GM21515 (cell line): ENCODE measurements at regions not wholly inside any gene's neighbourhood (a gene's known extent, or its start where the extent isn't known, plus 50 kb on each side); places are given as distances from the start of the nearest gene placed in this dataset.

ENCODE experiments used
- ATAC-seq: cut with Tn5 transposase; IDR thresholded peaks from one replicate; pipeline ENCODE4 v1.9.1; 2021; ENCODE audit not compliant: unreplicated experiment

- no peak for ATAC-seq
Observed at GRCh38 chr10:6660460-6660859, 80.4 kb upstream of the PRKCQ start.

- ATAC-seq: no peak
Observed at GRCh38 chr10:6659451-6659850, 79.4 kb upstream of the PRKCQ start.

- no peak for ATAC-seq
Observed at GRCh38 chr10:6657669-6658068, 77.6 kb upstream of the PRKCQ start.

GRCh38 chr10:6657196-6657595, 77.1 kb upstream of the PRKCQ start:
- no peak for ATAC-seq

GRCh38 chr10:6654571-6654970, 74.5 kb upstream of the PRKCQ start:
- no peak for ATAC-seq

GRCh38 chr10:6650586-6650985, 70.5 kb upstream of the PRKCQ start:
- ATAC-seq: no peak

- ATAC-seq: no peak
Observed at GRCh38 chr10:6649903-6650302, 69.8 kb upstream of the PRKCQ start.

- no peak for ATAC-seq
Observed at GRCh38 chr10:6648894-6649720, 69.0 kb upstream of the PRKCQ start.

GRCh38 chr10:6647811-6648526, 67.9 kb upstream of the PRKCQ start:
- no peak for ATAC-seq

GRCh38 chr10:6643962-6644361, 63.9 kb upstream of the PRKCQ start:
- no peak for ATAC-seq

GRCh38 chr10:6642876-6643275, 62.8 kb upstream of the PRKCQ start:
- ATAC-seq: no peak

- no peak for ATAC-seq
Observed at GRCh38 chr10:6640433-6641040, 60.5 kb upstream of the PRKCQ start.

GRCh38 chr10:6637053-6637452, 57.0 kb upstream of the PRKCQ start:
- ATAC-seq: no peak

GRCh38 chr10:6635784-6636183, 55.7 kb upstream of the PRKCQ start:
- ATAC-seq: no peak
